ENCODE measurements at regions not wholly inside any gene's neighbourhood (a gene's known extent, or its start where the extent isn't known, plus 50 kb on each side); places are given as distances from the start of the nearest gene placed in this dataset.

DNA sequence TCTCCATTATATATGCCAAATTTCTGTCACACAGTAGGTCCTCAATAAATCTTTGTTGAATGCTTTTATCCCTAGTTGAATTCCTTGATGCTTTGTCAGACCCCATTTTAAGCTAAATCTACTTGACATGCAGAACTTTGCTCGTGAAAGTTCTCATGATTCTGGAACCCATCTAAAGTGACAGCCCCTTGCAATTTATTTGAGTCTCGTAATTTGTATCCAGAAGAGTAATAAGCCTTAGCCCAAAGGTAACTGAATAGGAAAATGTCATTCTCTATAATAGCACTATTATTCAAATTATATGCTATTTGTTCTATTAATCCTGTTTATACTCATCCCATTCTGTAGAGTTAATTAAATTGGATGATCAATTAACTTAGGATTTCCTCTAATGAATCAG lies 466.6 kb upstream of the OLFM3 start:
- TF ChIP-seq, protein P1, sequence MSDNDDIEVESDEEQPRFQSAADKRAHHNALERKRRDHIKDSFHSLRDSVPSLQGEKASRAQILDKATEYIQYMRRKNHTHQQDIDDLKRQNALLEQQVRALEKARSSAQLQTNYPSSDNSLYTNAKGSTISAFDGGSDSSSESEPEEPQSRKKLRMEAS (IDR thresholded peaks at IDR 0.05), result no peak
- TF ChIP-seq ZBTB7A (IDR thresholded peaks at IDR 0.05; ENCODE audit: low read depth) (no peak), EP300 (IDR thresholded peaks at IDR 0.05; ENCODE audit: borderline replicate concordance) (no peak), TAF1 (IDR thresholded peaks at IDR 0.05; ENCODE audit: low read depth) (no peak), NFIC (IDR thresholded peaks at IDR 0.05) (no peak), EGR1 (IDR thresholded peaks at IDR 0.05) (no peak), CEBPB (IDR thresholded peaks at IDR 0.05) (no peak), CREB1 (IDR thresholded peaks at IDR 0.05; ENCODE audit: low read depth) (no peak), TEAD4 (IDR thresholded peaks at IDR 0.05) (no peak)
- TF ChIP-seq, protein P2, sequence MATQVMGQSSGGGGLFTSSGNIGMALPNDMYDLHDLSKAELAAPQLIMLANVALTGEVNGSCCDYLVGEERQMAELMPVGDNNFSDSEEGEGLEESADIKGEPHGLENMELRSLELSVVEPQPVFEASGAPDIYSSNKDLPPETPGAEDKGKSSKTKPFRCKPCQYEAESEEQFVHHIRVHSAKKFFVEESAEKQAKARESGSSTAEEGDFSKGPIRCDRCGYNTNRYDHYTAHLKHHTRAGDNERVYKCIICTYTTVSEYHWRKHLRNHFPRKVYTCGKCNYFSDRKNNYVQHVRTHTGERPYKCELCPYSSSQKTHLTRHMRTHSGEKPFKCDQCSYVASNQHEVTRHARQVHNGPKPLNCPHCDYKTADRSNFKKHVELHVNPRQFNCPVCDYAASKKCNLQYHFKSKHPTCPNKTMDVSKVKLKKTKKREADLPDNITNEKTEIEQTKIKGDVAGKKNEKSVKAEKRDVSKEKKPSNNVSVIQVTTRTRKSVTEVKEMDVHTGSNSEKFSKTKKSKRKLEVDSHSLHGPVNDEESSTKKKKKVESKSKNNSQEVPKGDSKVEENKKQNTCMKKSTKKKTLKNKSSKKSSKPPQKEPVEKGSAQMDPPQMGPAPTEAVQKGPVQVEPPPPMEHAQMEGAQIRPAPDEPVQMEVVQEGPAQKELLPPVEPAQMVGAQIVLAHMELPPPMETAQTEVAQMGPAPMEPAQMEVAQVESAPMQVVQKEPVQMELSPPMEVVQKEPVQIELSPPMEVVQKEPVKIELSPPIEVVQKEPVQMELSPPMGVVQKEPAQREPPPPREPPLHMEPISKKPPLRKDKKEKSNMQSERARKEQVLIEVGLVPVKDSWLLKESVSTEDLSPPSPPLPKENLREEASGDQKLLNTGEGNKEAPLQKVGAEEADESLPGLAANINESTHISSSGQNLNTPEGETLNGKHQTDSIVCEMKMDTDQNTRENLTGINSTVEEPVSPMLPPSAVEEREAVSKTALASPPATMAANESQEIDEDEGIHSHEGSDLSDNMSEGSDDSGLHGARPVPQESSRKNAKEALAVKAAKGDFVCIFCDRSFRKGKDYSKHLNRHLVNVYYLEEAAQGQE (IDR thresholded peaks at IDR 0.05; ENCODE audit: low read depth), result no peak
